Testis (tissue), 2 donors: ENCODE measurements at regions not wholly inside any gene's neighbourhood (a gene's known extent, or its start where the extent isn't known, plus 50 kb on each side); places are given as distances from the start of the nearest gene placed in this dataset.

Source experiments
- POLR2A ChIP-seq: fragments of 450-650 bp; IDR thresholded peaks from one replicate; pipeline ENCODE4 v1.6.1; 2017; ENCODE audit warnings: antibody characterized with exemption, mild to moderate bottlenecking, moderate library complexity
- TF ChIP-seq, protein P1 (sequence below), 3 experiments: fragments of 450-650 bp in 2 of 3; fragments of 200-600 bp in 1 of 3; sonication (generic) in 1 of 3; IDR thresholded peaks; one replicate each; pipeline ENCODE4 v1.5.1; 2016 to 2019; ENCODE audit warnings: antibody characterized with exemption in 3 of 3, mild to moderate bottlenecking in 2 of 3, moderate library complexity in 1 of 3

GRCh38 chr7:114294036-114294435 is 120.6 kb upstream of the FOXP2 start:
- TF ChIP-seq, protein P1, sequence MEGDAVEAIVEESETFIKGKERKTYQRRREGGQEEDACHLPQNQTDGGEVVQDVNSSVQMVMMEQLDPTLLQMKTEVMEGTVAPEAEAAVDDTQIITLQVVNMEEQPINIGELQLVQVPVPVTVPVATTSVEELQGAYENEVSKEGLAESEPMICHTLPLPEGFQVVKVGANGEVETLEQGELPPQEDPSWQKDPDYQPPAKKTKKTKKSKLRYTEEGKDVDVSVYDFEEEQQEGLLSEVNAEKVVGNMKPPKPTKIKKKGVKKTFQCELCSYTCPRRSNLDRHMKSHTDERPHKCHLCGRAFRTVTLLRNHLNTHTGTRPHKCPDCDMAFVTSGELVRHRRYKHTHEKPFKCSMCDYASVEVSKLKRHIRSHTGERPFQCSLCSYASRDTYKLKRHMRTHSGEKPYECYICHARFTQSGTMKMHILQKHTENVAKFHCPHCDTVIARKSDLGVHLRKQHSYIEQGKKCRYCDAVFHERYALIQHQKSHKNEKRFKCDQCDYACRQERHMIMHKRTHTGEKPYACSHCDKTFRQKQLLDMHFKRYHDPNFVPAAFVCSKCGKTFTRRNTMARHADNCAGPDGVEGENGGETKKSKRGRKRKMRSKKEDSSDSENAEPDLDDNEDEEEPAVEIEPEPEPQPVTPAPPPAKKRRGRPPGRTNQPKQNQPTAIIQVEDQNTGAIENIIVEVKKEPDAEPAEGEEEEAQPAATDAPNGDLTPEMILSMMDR (IDR thresholded peaks at IDR 0.05) = no peak
- TF ChIP-seq POLR2A = no peak
